Lung (tissue), 11 donors: ENCODE measurements at regions not wholly inside any gene's neighbourhood (a gene's known extent, or its start where the extent isn't known, plus 50 kb on each side); places are given as distances from the start of the nearest gene placed in this dataset.

ENCODE experiments used
- ATAC-seq: fragments of 200-7000 bp; cut with Tn5 transposase; one replicate; pipeline ENCODE4 v1.9.1; 2020; ENCODE audit warnings: moderate number of reproducible peaks; ENCODE audit not compliant: insufficient read depth, low FRiP score
- DNase-seq, 3 donors: peaks; one replicate each; pipeline ENCODE4 v3.0.0-alpha.2; 2013 to 2017
- H3K27ac ChIP-seq, 2 donors: one replicate each; pipeline ENCODE4 v1.5.1; 2013; ENCODE audit warnings: mild to moderate bottlenecking in 2 of 2, moderate library complexity in 2 of 2, control low read depth in 1 of 2, inconsistent platforms in 1 of 2, low read depth in 1 of 2, low read length in 1 of 2
- H3K27me3 ChIP-seq, 3 donors: one replicate each; pipeline ENCODE4 v1.5.1; 2013; ENCODE audit warnings: low read length in 2 of 3; ENCODE audit not compliant: control insufficient read depth in 3 of 3, insufficient read depth in 3 of 3
- H3K36me3 ChIP-seq, 4 donors: one replicate each; pipeline ENCODE4 v1.5.1; 2013; ENCODE audit warnings: low read length in 4 of 4, mild to moderate bottlenecking in 1 of 4, moderate library complexity in 1 of 4; ENCODE audit not compliant: control insufficient read depth in 4 of 4, insufficient read depth in 4 of 4
- H3K4me1 ChIP-seq, 5 donors: one replicate each; pipeline ENCODE4 v1.5.1; 2013; ENCODE audit warnings: low read length in 5 of 5, mild to moderate bottlenecking in 2 of 5, moderate library complexity in 1 of 5; ENCODE audit not compliant: control insufficient read depth in 5 of 5, insufficient read depth in 5 of 5
- H3K4me3 ChIP-seq: one replicate; pipeline ENCODE4 v1.5.1; 2013; ENCODE audit warnings: mild to moderate bottlenecking, control low read depth, moderate library complexity
- H3K9ac ChIP-seq, 2 donors: one replicate each; pipeline ENCODE4 v1.5.1; 2013; ENCODE audit warnings: low read length in 2 of 2, control low read depth in 1 of 2; ENCODE audit not compliant: insufficient read depth in 1 of 2
- H3K9me3 ChIP-seq, 4 donors: one replicate each; pipeline ENCODE4 v1.5.1; 2013; ENCODE audit warnings: low read length in 3 of 4, mild to moderate bottlenecking in 1 of 4, moderate library complexity in 1 of 4; ENCODE audit not compliant: control insufficient read depth in 4 of 4, insufficient read depth in 3 of 4
- CTCF ChIP-seq: IDR thresholded peaks from 2 replicates; pipeline ENCODE4 v1.5.1; 2012; ENCODE audit warnings: mild to moderate bottlenecking; ENCODE audit errors: control extremely low read depth, extremely low read depth
- WGBS, 2 donors: extraction: QIAGEN DNeasy Blood & Tissue Kit; methylation state at CpG; one replicate each; pipeline ENCODE4 v1.1.7; 2013; 5-methylcytosine and 5-hydroxymethylcytosine counted together
- donor health status: control.
- donor health status: control.
- donor health status: Bipolar disorder and iron deficiency.
- donor health status: healthy.
- donor health status: DM: yes; HTN: yes; CAD: no.

- ATAC-seq, result no peak
- no peaks in the 10 kb centered on the region for H3K4me1 ChIP-seq
- no peak for TF ChIP-seq CTCF
- H3K36me3 ChIP-seq, result no peaks in the 10 kb centered on the region
- H3K4me3 ChIP-seq, result no peak overlapping the region
- H3K9ac ChIP-seq, result no peak overlapping the region
- DNase-seq, result no peak
- H3K27me3 ChIP-seq, result no peaks in the 10 kb centered on the region
- H3K27ac ChIP-seq, result no peak overlapping the region
- H3K9me3 ChIP-seq, result no peaks in the 10 kb centered on the region
- 37 to 59% methylated on average over 3 of the region's 3 CpGs for WGBS, 2 donors
These were observed 90.5 kb upstream of the ZP4 start for GRCh38 chr1:237981223-237981622.

GRCh38 chr1:237976331-237976730, 85.6 kb upstream of the ZP4 start:
- ATAC-seq (no peak), DNase-seq (no peak)
- Histone ChIP-seq H3K4me1 (no peaks in the 10 kb centered on the region), H3K27ac (no peak overlapping the region), H3K27me3 (no peaks in the 10 kb centered on the region), H3K36me3 (no peaks in the 10 kb centered on the region), H3K9ac (no peak overlapping the region), H3K4me3 (no peak overlapping the region), H3K9me3 (no peaks in the 10 kb centered on the region)
- TF ChIP-seq CTCF, result no peak
- WGBS, 2 donors, result 27 to 38% methylated on average over 1 of the region's 1 CpG

- no peak for DNase-seq
- 19 to 43% methylated on average over 1 of the region's 1 CpG for WGBS, 2 donors
These were observed 85.2 kb upstream of the ZP4 start for GRCh38 chr1:237975903-237976302.

More at GRCh38 chr1:237975903-237976302, 85.2 kb upstream of the ZP4 start:
- Histone ChIP-seq H3K27me3 (no peaks in the 10 kb centered on the region), H3K27ac (no peak overlapping the region), H3K9ac (no peak overlapping the region), H3K9me3 (no peaks in the 10 kb centered on the region), H3K4me1 (no peaks in the 10 kb centered on the region), H3K36me3 (no peaks in the 10 kb centered on the region), H3K4me3 (no peak overlapping the region)
- TF ChIP-seq CTCF, result no peak
- ATAC-seq, result no peak
